B cell (primary cell): ENCODE measurements at regions not wholly inside any gene's neighbourhood (a gene's known extent, or its start where the extent isn't known, plus 50 kb on each side); places are given as distances from the start of the nearest gene placed in this dataset.
"Not testable (repeated sequence)": the region's sequence is repeated elsewhere in the genome, so short reads cannot be mapped to it uniquely, and the experiment has no call there.

ENCODE experiments used
- EZH2 ChIP-seq: IDR thresholded peaks from 2 replicates; pipeline ENCODE4 v1.6.1; 2012; ENCODE audit warnings: borderline replicate concordance, low read depth, mild to moderate bottlenecking, moderate library complexity, low read length; ENCODE audit not compliant: insufficient read depth, poor library complexity, severe bottlenecking
- TF ChIP-seq, protein P1 (sequence below): fragments of 200-600 bp; IDR thresholded peaks from one replicate; pipeline ENCODE4 v1.8.0; 2022; ENCODE audit warnings: antibody characterized with exemption, mild to moderate bottlenecking

DNA sequence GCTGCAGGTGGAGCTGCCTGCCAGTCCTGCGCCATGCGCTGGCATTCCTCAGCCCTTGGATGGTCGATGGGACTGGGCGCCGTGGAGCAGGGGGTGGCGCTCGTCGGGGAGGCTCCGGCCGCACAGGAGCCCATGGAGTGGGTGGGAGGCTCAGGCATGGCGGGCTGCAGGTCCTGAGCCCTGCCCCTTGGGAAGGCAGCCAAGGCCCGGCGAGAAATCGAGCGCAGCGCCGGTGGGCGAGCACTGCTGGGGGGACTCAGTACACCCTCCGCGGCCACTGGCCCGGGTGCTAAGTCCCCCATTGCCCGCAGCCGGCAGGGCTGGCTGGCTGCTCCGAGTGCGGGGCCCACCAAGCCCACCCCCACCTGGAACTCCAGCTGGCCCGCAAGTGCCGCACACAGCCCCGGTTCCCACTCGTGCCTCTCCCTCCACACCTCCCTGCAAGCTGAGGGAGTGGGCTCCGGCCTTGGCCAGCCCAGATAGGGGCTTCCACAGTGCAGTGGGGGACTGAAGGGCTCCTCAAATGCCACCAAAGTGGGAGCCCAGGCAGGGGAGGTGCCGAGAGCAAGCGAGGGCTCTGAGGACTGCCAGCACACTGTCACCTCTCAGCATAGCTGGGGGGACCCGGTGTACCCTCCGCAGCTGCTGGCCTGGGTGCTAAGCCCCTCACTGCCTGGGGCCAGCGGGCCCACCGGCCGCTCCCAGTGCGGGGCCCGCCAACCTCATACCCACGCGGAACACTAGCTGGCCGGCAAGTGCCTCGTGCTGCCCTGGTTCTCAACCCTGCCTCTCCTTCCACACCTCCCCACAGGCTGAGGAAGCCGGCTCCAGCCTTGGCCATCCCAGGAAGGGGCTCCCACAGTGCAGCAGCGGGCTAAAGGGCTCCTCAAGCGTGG lies 742.7 kb downstream of the SOCS6 start:
- TF ChIP-seq, protein P1, sequence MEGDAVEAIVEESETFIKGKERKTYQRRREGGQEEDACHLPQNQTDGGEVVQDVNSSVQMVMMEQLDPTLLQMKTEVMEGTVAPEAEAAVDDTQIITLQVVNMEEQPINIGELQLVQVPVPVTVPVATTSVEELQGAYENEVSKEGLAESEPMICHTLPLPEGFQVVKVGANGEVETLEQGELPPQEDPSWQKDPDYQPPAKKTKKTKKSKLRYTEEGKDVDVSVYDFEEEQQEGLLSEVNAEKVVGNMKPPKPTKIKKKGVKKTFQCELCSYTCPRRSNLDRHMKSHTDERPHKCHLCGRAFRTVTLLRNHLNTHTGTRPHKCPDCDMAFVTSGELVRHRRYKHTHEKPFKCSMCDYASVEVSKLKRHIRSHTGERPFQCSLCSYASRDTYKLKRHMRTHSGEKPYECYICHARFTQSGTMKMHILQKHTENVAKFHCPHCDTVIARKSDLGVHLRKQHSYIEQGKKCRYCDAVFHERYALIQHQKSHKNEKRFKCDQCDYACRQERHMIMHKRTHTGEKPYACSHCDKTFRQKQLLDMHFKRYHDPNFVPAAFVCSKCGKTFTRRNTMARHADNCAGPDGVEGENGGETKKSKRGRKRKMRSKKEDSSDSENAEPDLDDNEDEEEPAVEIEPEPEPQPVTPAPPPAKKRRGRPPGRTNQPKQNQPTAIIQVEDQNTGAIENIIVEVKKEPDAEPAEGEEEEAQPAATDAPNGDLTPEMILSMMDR, result not testable (repeated sequence)
- TF ChIP-seq EZH2, result not testable (repeated sequence)
